ENCODE measurements at regions not wholly inside any gene's neighbourhood (a gene's known extent, or its start where the extent isn't known, plus 50 kb on each side); places are given as distances from the start of the nearest gene placed in this dataset.
"Not testable (repeated sequence)": the region's sequence is repeated elsewhere in the genome, so short reads cannot be mapped to it uniquely, and the experiment has no call there.

DNA sequence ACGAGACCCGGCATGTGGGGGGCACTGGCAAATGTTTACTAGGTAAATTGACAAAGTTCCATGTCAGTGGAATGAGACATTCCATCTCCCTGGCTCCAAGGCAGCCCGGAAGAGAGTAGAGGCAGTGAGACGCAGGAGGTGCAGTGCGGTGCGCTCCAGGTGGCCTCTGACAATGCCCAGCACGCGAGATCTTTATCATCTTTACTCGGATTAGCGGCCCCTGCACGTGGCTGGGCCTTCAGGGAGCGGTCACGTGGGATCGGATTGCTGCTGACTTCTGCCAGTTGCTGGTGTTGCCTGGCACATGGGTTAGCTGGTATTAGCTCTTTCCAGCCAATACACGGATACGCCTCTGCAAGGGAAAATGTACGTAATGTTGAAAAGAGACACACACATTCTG, 151.2 kb upstream of the ALKAL2 start:
- DNase-seq (ENCODE audit: low read depth, low spot score), result no peak
- H3K27ac ChIP-seq, result no peak overlapping the region

GRCh38 chr2:437756-438393, 150.0 kb upstream of the ALKAL2 start:
- no peak overlapping the region for H3K27ac ChIP-seq
- DNase-seq (ENCODE audit: low read depth, low spot score), result no peak

DNA sequence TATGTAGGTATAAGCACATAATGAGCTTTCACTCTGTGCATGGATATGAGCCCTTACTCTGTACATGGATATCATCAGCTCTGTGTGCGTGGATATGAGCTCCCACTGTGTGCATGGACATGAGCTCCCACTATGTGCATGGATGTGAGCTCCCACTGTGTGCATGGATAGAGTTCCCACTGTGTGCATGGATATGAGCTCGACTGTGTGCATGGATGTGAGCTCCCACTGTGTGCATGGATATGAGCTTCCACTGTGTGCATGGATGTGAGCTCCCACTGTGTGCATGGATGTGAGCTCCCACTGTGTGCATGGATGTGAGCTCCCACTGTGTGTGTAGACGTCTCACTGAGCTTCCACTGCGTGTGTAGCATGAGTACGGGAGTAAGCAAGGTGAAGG, 149.3 kb upstream of the ALKAL2 start:
- DNase-seq (ENCODE audit: low read depth, low spot score), result no peak
- no peak overlapping the region for H3K27ac ChIP-seq

DNA sequence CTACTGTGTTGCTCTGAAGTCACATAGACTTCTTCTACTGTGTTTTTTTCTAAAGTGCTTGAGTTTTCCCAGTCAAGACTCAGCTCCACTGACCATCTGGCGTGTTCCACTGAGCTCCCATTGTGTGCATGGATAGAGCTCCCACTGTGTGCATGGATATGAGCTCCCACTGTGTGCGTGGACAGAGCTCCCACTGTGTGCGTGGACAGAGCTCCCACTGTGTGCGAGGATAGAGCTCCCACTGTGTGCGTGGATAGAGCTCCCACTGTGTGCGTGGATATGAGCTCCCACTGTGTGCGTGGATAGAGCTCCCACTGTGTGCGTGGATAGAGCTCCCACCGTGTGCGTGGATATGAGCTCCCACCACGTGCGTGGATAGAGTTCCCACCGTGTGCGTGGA, 148.3 kb upstream of the ALKAL2 start:
- H3K27ac ChIP-seq, result no peak overlapping the region
- no peak for DNase-seq (ENCODE audit: low read depth, low spot score)

DNA sequence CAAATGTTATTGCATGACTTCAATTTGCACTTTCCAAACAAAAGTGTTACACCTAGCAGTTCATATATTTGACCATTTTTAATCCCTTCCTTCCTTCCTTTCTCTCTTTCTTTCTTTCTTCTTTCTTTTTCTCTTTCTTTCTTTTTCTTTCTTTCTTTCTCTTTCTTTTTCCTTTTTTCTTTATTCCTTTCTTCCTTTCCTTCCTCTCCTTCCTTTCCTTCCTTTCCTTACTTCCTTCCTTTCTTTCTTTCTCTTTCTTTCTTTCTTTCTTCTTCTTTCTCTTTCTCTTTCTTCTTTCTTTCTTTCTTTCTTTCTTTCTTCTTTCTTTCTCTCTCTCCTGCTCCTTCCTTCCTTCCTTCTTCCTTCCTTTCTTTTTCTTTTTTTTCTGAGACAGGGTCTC, 146.7 kb upstream of the ALKAL2 start:
- H3K27ac ChIP-seq, result no peak overlapping the region
- no peak for DNase-seq (ENCODE audit: low read depth, low spot score)

DNA sequence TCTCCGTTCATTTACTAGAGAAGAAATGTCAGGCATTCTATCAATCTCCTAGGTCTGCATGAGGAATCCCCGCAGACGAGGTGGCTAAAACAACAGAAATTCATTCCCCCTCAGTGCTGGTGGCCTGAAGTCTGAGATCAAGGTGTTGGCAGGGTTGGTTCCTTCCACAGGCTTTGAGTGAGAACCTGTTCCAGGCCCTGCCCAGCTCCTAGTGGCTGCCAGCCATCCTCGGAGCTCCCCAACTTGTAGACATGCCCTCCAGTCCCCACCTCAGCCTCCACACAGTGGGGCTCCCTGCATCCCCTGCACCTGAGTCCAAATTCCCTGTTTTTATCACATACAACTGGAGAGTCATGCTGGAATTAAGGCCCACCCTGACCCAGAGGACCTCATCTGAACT, 145.3 kb upstream of the ALKAL2 start:
- H3K27ac ChIP-seq, result no peak overlapping the region
- no peak for DNase-seq (ENCODE audit: low read depth, low spot score)

- no peak for DNase-seq (ENCODE audit: low read depth, low spot score)
- no peak overlapping the region for H3K27ac ChIP-seq
Measured at GRCh38 chr2:430291-431040, 142.6 kb upstream of the ALKAL2 start.

- no peak overlapping the region for H3K27ac ChIP-seq
- DNase-seq (ENCODE audit: low read depth, low spot score), result no peak
Measured at GRCh38 chr2:429575-430254, 141.8 kb upstream of the ALKAL2 start.

- H3K27ac ChIP-seq, result no peak overlapping the region
- DNase-seq (ENCODE audit: low read depth, low spot score), result no peak
Measured at GRCh38 chr2:429142-429541, 141.3 kb upstream of the ALKAL2 start.

DNA sequence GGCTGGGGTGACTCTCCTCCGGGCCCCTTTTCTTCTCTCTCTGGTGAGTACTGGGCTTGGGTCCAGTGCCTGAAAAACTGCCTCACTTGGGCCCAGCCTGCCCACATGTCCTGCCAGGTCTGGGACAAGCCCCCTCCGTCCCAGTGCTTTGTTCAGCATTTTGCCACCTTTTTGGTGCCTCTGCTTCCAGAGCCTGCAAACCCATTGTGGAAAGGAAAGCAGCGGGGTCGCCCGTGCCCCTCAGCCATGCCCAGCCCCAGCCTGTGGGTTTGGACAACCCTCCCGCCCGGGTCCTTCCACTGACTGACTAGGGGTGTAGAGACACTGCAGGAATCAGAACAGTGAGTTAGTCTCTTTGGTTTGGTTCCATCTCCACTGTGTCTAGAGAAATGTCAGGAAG, 140.7 kb upstream of the ALKAL2 start:
- DNase-seq (ENCODE audit: low read depth, low spot score), result no peak
- no peak overlapping the region for H3K27ac ChIP-seq

GRCh38 chr2:426696-427095, 138.8 kb upstream of the ALKAL2 start:
- not testable (repeated sequence) for H3K27ac ChIP-seq; DNase-seq (ENCODE audit: low read depth, low spot score)

DNA sequence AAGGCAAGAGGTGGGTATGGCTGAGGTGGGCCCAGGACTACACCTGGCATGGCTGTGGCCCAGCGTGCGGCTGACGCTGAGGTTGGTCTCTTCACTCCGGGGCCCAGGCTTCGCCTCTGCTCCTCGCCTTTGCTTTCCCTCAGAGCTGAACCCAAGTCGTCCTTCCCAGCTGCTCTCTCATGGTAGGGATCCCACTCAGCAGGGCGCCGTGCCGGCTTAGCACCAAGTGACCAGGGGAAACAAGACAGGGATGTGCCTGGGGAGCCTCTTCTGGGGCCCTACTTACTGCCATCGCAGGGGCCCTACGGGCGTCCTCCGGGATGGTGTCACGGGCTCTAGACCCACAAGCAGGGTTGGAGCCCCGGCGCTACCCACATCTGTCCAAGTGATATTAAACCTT, 138.1 kb upstream of the ALKAL2 start:
- no peak overlapping the region for H3K27ac ChIP-seq
- no peak for DNase-seq (ENCODE audit: low read depth, low spot score)

GRCh38 chr2:425243-425642, 137.4 kb upstream of the ALKAL2 start:
- H3K27ac ChIP-seq, result no peak overlapping the region
- no peak for DNase-seq (ENCODE audit: low read depth, low spot score)

GRCh38 chr2:424306-425171, 136.6 kb upstream of the ALKAL2 start:
- no peak overlapping the region for H3K27ac ChIP-seq
- DNase-seq (ENCODE audit: low read depth, low spot score), result peak; percentile 24

DNA sequence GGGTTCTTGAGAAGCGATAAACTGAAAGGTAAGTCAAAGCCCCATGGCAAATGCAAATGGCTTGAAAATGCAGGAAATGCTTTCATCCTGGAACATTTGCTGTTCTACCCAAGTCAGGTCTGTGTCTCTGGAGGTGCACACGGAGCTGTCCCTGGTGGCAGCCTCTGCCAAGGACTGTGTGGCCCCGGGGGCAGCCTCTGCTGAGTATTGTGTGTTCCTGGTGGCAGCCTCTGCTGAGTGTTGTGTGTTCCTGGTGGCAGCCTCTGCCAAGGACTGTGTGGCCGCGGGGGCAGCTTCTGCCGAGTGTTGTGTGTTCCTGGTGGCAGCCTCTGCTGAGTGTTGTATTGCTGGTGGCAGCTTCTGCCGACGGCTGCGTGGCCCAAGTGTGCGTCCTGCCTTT, 135.6 kb upstream of the ALKAL2 start:
- no peak overlapping the region for H3K27ac ChIP-seq
- no peak for DNase-seq (ENCODE audit: low read depth, low spot score)

GRCh38 chr2:422676-423435, 135.0 kb upstream of the ALKAL2 start:
- DNase-seq (ENCODE audit: low read depth, low spot score), result no peak
- H3K27ac ChIP-seq, result no peak overlapping the region

DNA sequence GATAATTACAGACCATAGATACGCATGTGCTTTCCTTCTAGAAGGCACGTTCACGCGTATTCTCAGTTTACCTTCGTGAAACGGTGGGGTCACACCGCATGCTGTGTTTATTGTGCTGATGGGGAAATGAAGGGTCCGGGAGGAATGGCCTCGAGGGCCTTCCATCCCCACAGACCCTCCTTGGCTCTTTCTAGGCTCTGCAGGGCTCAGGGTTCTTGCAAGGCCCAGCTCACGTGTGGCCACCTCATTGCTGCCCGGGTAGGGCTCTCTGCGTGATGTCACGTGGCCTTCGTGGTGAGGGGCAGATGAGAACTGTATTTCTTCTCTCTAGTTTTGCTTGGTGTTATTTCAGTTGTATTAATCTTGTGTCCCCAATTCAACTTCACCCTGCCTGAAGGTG, 133.5 kb upstream of the ALKAL2 start:
- DNase-seq (ENCODE audit: low read depth, low spot score), result no peak
- H3K27ac ChIP-seq, result no peak overlapping the region

GRCh38 chr2:419687-420317, 131.9 kb upstream of the ALKAL2 start:
- H3K27ac ChIP-seq, result no peak overlapping the region
- DNase-seq (ENCODE audit: low read depth, low spot score), result no peak

DNA sequence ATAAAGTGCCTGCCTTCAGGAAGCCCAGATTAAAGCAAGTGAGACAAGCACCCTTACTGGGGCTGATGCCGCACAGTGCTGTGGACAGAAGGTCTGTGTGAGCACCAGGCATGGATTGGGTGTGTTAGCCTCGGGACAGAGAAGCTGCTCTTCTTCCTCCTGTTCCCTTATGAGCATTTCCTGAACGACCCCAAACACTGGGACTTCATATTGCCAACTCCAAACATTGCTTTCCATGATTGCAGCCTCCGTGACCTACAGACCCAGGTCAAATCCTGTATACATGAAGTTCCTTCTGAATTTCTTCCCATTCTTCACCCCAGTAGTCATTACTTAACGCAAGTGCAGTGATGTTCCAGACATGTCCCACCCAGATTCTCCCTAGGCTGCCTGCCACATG, 129.8 kb upstream of the ALKAL2 start:
- DNase-seq (ENCODE audit: low read depth, low spot score), result no peak
- H3K27ac ChIP-seq, result no peak overlapping the region

GRCh38 chr2:417006-417405, 129.1 kb upstream of the ALKAL2 start:
- no peak for DNase-seq (ENCODE audit: low read depth, low spot score)

More at GRCh38 chr2:417006-417405, 129.1 kb upstream of the ALKAL2 start:
- H3K27ac ChIP-seq, result no peak overlapping the region
